ENCODE measurements at regions not wholly inside any gene's neighbourhood (a gene's known extent, or its start where the extent isn't known, plus 50 kb on each side); places are given as distances from the start of the nearest gene placed in this dataset.

- no peak overlapping the region for H3K4me3 Mint-ChIP-seq (ENCODE audit: unreplicated experiment)
- intact Hi-C loops (cut with micrococcal nuclease; ENCODE audit: unreplicated experiment) = no loop called here
- Histone ChIP-seq H3K9me3 (no peaks in the 10 kb centered on the region), H3K27me3 (replicated peaks; ENCODE audit: control insufficient read depth, insufficient read depth, low read length) (no peaks in the 10 kb centered on the region), H3K36me3 (ENCODE audit: control insufficient read depth, insufficient read depth, low read length) (no peaks in the 10 kb centered on the region), H3K4me3 (ENCODE audit: low read depth, low read length) (no peak overlapping the region), H3K4me1 (no peaks in the 10 kb centered on the region)
- H3K27me3 Mint-ChIP-seq (ENCODE audit: insufficient read depth, unreplicated experiment) = peaks cover 3% of the 10 kb centered on the region
- no peak for DNase-seq
- POLR2A ChIA-PET = no interaction called here
- no peaks in the 10 kb centered on the region for H3K9me3 Mint-ChIP-seq (ENCODE audit: unreplicated experiment)
- H3K4me1 Mint-ChIP-seq (ENCODE audit: low read depth, unreplicated experiment) = no peaks in the 10 kb centered on the region
- no peak overlapping the region for H3K27ac Mint-ChIP-seq (ENCODE audit: unreplicated experiment)
- H3K36me3 Mint-ChIP-seq (ENCODE audit: insufficient read depth, unreplicated experiment) = no peaks in the 10 kb centered on the region
- TF ChIP-seq CTCF (IDR thresholded peaks at IDR 0.05; ENCODE audit: insufficient read depth in 1 of 2, low read depth in 1 of 2, low read length in 1 of 2, severe bottlenecking in 1 of 2, unreplicated experiment in 1 of 2) = no peak
- CTCF ChIA-PET = no interaction called here
- no TSS peak for BruUV-seq (replicated peaks)
Measured at GRCh38 chr6:54018722-54019121, 92.5 kb upstream of the MLIP start.

GRCh38 chr6:54019860-54020259, 91.4 kb upstream of the MLIP start:
- Histone ChIP-seq H3K9me3 (no peaks in the 10 kb centered on the region), H3K4me3 (ENCODE audit: low read depth, low read length) (no peak overlapping the region), H3K4me1 (no peaks in the 10 kb centered on the region), H3K36me3 (ENCODE audit: control insufficient read depth, insufficient read depth, low read length) (no peaks in the 10 kb centered on the region), H3K27me3 (replicated peaks; ENCODE audit: control insufficient read depth, insufficient read depth, low read length) (no peaks in the 10 kb centered on the region)
- H3K4me3 Mint-ChIP-seq (ENCODE audit: unreplicated experiment) = no peak overlapping the region
- H3K4me1 Mint-ChIP-seq (ENCODE audit: low read depth, unreplicated experiment) = no peaks in the 10 kb centered on the region
- H3K27me3 Mint-ChIP-seq (ENCODE audit: insufficient read depth, unreplicated experiment) = peaks cover 3% of the 10 kb centered on the region
- intact Hi-C loops (cut with micrococcal nuclease; ENCODE audit: unreplicated experiment) = no loop called here
- ChIA-PET POLR2A (no interaction called here), CTCF (no interaction called here)
- no peak overlapping the region for H3K27ac Mint-ChIP-seq (ENCODE audit: unreplicated experiment)
- no peak for TF ChIP-seq CTCF (IDR thresholded peaks at IDR 0.05; ENCODE audit: insufficient read depth in 1 of 2, low read depth in 1 of 2, low read length in 1 of 2, severe bottlenecking in 1 of 2, unreplicated experiment in 1 of 2)
- H3K9me3 Mint-ChIP-seq (ENCODE audit: unreplicated experiment) = no peaks in the 10 kb centered on the region
- DNase-seq = no peak
- no peaks in the 10 kb centered on the region for H3K36me3 Mint-ChIP-seq (ENCODE audit: insufficient read depth, unreplicated experiment)
- BruUV-seq (replicated peaks) = no TSS peak

GRCh38 chr6:54020334-54020733, 90.9 kb upstream of the MLIP start:
- intact Hi-C loops (cut with micrococcal nuclease; ENCODE audit: unreplicated experiment) = no loop called here
- Histone ChIP-seq H3K4me3 (ENCODE audit: low read depth, low read length) (no peak overlapping the region), H3K27me3 (replicated peaks; ENCODE audit: control insufficient read depth, insufficient read depth, low read length) (no peaks in the 10 kb centered on the region), H3K4me1 (no peaks in the 10 kb centered on the region), H3K36me3 (ENCODE audit: control insufficient read depth, insufficient read depth, low read length) (no peaks in the 10 kb centered on the region), H3K9me3 (no peaks in the 10 kb centered on the region)
- no peak overlapping the region for H3K4me3 Mint-ChIP-seq (ENCODE audit: unreplicated experiment)
- no peak for TF ChIP-seq CTCF (IDR thresholded peaks at IDR 0.05; ENCODE audit: insufficient read depth in 1 of 2, low read depth in 1 of 2, low read length in 1 of 2, severe bottlenecking in 1 of 2, unreplicated experiment in 1 of 2)
- no peaks in the 10 kb centered on the region for H3K4me1 Mint-ChIP-seq (ENCODE audit: low read depth, unreplicated experiment)
- CTCF ChIA-PET = no interaction called here
- POLR2A ChIA-PET = no interaction called here
- no TSS peak for BruUV-seq (replicated peaks)
- H3K27ac Mint-ChIP-seq (ENCODE audit: unreplicated experiment) = no peak overlapping the region
- H3K9me3 Mint-ChIP-seq (ENCODE audit: unreplicated experiment) = no peaks in the 10 kb centered on the region
- no peaks in the 10 kb centered on the region for H3K36me3 Mint-ChIP-seq (ENCODE audit: insufficient read depth, unreplicated experiment)
- no peak for DNase-seq
- peaks cover 3% of the 10 kb centered on the region for H3K27me3 Mint-ChIP-seq (ENCODE audit: insufficient read depth, unreplicated experiment)
